ENCODE measurements at regions not wholly inside any gene's neighbourhood (a gene's known extent, or its start where the extent isn't known, plus 50 kb on each side); places are given as distances from the start of the nearest gene placed in this dataset.

- TF ChIP-seq, protein P1, sequence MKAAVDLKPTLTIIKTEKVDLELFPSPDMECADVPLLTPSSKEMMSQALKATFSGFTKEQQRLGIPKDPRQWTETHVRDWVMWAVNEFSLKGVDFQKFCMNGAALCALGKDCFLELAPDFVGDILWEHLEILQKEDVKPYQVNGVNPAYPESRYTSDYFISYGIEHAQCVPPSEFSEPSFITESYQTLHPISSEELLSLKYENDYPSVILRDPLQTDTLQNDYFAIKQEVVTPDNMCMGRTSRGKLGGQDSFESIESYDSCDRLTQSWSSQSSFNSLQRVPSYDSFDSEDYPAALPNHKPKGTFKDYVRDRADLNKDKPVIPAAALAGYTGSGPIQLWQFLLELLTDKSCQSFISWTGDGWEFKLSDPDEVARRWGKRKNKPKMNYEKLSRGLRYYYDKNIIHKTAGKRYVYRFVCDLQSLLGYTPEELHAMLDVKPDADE (IDR thresholded peaks at IDR 0.05) = no peak
- TF ChIP-seq EZH2 (IDR thresholded peaks at IDR 0.05; ENCODE audit: low read depth, unreplicated experiment) (no peak), STAT1 (IDR thresholded peaks at IDR 0.05; ENCODE audit: unreplicated experiment) (no peak), CREB1 (CRISPR knock-in tag; IDR thresholded peaks at IDR 0.05; ENCODE audit: low read depth) (no peak), ZNF114 (CRISPR knock-in tag; IDR thresholded peaks at IDR 0.05) (no peak), EZH2phosphoT487 (IDR thresholded peaks at IDR 0.05; ENCODE audit: unreplicated experiment) (no peak)
- TF ChIP-seq, protein P2, sequence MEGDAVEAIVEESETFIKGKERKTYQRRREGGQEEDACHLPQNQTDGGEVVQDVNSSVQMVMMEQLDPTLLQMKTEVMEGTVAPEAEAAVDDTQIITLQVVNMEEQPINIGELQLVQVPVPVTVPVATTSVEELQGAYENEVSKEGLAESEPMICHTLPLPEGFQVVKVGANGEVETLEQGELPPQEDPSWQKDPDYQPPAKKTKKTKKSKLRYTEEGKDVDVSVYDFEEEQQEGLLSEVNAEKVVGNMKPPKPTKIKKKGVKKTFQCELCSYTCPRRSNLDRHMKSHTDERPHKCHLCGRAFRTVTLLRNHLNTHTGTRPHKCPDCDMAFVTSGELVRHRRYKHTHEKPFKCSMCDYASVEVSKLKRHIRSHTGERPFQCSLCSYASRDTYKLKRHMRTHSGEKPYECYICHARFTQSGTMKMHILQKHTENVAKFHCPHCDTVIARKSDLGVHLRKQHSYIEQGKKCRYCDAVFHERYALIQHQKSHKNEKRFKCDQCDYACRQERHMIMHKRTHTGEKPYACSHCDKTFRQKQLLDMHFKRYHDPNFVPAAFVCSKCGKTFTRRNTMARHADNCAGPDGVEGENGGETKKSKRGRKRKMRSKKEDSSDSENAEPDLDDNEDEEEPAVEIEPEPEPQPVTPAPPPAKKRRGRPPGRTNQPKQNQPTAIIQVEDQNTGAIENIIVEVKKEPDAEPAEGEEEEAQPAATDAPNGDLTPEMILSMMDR (conservative IDR thresholded peaks at IDR 0.05; ENCODE audit: low read depth in 2 of 2) = no peak
These were observed 122.2 kb upstream of the ANKRD28 start (continued) for GRCh38 chr3:15919971-15920370.

- Mint-ChIP-seq H3K9me3 (no peaks in the 10 kb centered on the region), H3K27me3 (ENCODE audit: insufficient read depth, low read depth, poor library complexity) (peaks cover 2% of the 10 kb centered on the region), H3K27ac (no peak overlapping the region), H3K36me3 (ENCODE audit: low read depth) (no peaks in the 10 kb centered on the region), H3K4me3 (no peak overlapping the region), H3K4me1 (no peaks in the 10 kb centered on the region)
- Histone ChIP-seq H2AFZ (no peak overlapping the region), H3K79me2 (replicated peaks; ENCODE audit: insufficient read depth) (no peaks in the 10 kb centered on the region), H3K27me3 (ENCODE audit: insufficient read depth) (no peaks in the 10 kb centered on the region), H3K9me2 (ENCODE audit: insufficient read depth) (no peaks in the 10 kb centered on the region), H3K4me1 (ENCODE audit: insufficient read depth) (no peaks in the 10 kb centered on the region), H3K27ac (ENCODE audit: low read depth) (no peak overlapping the region), H3F3A (replicated peaks; ENCODE audit: low read depth) (no peaks in the 10 kb centered on the region), H3K36me3 (ENCODE audit: insufficient read depth) (no peaks in the 10 kb centered on the region), H3K4me3 (no peak overlapping the region), H4K20me1 (replicated peaks; ENCODE audit: insufficient read depth) (no peaks in the 10 kb centered on the region), H3K4me2 (no peak overlapping the region)
- ATAC-seq (no peak), DNase-seq (ENCODE audit: low spot score) (no peak)
- 0 out of 2 replicates have a peak, but pooled peaks have one; percentile 41 for TF ChIP-seq CREB1 (CRISPR knock-in tag; IDR thresholded peaks at IDR 0.05; ENCODE audit: low read depth)
- TF ChIP-seq ZNF114 (CRISPR knock-in tag; IDR thresholded peaks at IDR 0.05) = no peak
These were observed 126.0 kb upstream of the ANKRD28 start for GRCh38 chr3:15923640-15924405.

DNA sequence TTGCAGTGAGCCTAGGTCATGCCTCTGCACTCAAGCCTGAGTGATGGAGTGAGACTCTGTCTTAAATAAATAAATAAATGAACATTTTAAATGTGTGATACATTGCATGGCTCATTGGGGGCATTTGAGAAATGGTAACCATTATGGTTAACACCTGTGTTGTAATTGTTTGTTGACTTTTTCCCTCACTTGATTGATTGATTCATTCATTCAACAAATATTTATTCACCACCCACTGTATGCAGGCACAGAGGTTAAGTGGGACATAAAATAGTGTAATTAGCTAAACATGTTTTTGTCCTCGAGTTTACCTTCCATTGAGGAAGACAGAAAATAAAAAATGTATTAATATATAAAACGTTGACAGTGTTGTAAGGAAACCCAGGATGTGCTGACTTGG, 127.1 kb upstream of the ANKRD28 start:
- H3K4me1 Mint-ChIP-seq = 0 out of 3 replicates have a peak, but pooled peaks cover 4% of the 10 kb centered on the region
- no peaks in the 10 kb centered on the region for H3K36me3 Mint-ChIP-seq (ENCODE audit: low read depth)
- no peak overlapping the region for H3K4me2 ChIP-seq
- no peaks in the 10 kb centered on the region for H3K4me1 ChIP-seq (ENCODE audit: insufficient read depth)
- DNase-seq (ENCODE audit: low spot score) = no peak
- H3K4me3 Mint-ChIP-seq = no peak overlapping the region
- H3K79me2 ChIP-seq (replicated peaks; ENCODE audit: insufficient read depth) = no peaks in the 10 kb centered on the region
- peaks cover 2% of the 10 kb centered on the region for H3K27me3 Mint-ChIP-seq (ENCODE audit: insufficient read depth, low read depth, poor library complexity)
- H3K27ac Mint-ChIP-seq = no peak overlapping the region
- ATAC-seq = no peak
- no peaks in the 10 kb centered on the region for H4K20me1 ChIP-seq (replicated peaks; ENCODE audit: insufficient read depth)
- no peaks in the 10 kb centered on the region for H3K9me2 ChIP-seq (ENCODE audit: insufficient read depth)
- no peak overlapping the region for H3K27ac ChIP-seq (ENCODE audit: low read depth)
- H3K9me3 Mint-ChIP-seq = no peaks in the 10 kb centered on the region
- H3K36me3 ChIP-seq (ENCODE audit: insufficient read depth) = no peaks in the 10 kb centered on the region
- H3K27me3 ChIP-seq (ENCODE audit: insufficient read depth) = no peaks in the 10 kb centered on the region
- H3K4me3 ChIP-seq = no peak overlapping the region
- H2AFZ ChIP-seq = no peak overlapping the region
- H3F3A ChIP-seq (replicated peaks; ENCODE audit: low read depth) = no peaks in the 10 kb centered on the region
- TF ChIP-seq ZNF331 (CRISPR knock-in tag; IDR thresholded peaks at IDR 0.05; ENCODE audit: low read depth) = no peak
- TF ChIP-seq NANOG (IDR thresholded peaks at IDR 0.05; ENCODE audit: borderline replicate concordance) = no peak
- TF ChIP-seq, protein P1 (IDR thresholded peaks at IDR 0.05) = no peak
- TF ChIP-seq JUNB (IDR thresholded peaks at IDR 0.05; ENCODE audit: unreplicated experiment) = no peak
